Myocyte (in vitro differentiated cells): ENCODE measurements at regions not wholly inside any gene's neighbourhood (a gene's known extent, or its start where the extent isn't known, plus 50 kb on each side); places are given as distances from the start of the nearest gene placed in this dataset.
A peak's percentile ranks its signal among the peaks of the same experiment; 100 is the strongest.

Source experiments
- DNase-seq: peaks from one replicate; pipeline ENCODE4 v3.0.0-alpha.2; 2012; ENCODE audit warnings: low read depth

DNA sequence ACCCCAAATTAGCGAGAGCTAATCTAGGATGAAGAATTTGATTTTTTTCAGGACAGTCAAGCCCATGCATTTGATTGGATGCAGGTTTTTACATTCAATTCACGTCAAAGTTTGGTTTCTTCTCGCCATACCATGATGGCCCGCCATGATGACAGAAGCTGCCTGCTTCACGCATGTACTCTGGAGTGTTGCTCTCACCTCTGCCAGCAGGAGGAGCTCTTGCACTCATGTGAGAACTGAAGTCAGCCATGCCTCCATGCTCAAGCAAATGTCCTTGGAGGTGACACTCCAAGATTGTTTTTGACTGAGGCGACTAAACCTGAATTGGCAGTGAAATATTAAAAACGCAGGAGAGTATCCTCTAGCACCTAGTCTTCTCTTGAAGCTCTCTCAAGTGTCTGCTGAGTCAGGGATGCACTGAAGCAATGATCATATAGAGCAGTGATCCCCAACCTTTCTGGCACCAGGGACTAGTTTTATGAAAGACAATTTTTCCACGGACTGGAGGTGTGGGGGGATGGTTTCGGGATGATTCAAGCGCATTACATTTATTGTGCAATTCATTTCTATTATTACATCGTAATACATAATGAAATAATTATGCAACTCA lies 120.9 kb downstream of the SAMMSON start:
- DNase-seq: peak; percentile 61

- no peak for DNase-seq
These were observed 127.7 kb downstream of the SAMMSON start for GRCh38 chr3:70127192-70127591.

DNA sequence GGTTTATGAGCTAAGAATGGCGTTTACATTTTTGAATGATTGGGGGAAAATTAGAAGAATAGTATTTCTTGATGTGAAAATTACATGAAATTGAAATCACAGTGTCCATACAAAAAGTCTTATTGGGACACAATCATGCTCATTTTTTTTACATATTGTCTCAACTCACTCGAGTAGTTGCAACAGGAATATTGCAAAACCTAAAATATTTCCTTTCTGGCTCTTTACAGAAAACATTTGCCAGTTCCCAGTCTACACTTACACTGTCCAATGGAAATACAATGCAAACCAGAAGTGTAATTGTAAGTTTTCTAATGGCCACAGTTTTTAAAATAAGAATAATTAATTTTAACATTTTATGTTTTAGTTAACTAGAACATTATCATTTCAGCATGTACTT lies 137.8 kb downstream of the SAMMSON start:
- no peak for DNase-seq

- DNase-seq: no peak
These were observed 139.1 kb downstream of the SAMMSON start for GRCh38 chr3:70138606-70139005.
